ENCODE measurements at regions not wholly inside any gene's neighbourhood (a gene's known extent, or its start where the extent isn't known, plus 50 kb on each side); places are given as distances from the start of the nearest gene placed in this dataset.
"Not testable (repeated sequence)": the region's sequence is repeated elsewhere in the genome, so short reads cannot be mapped to it uniquely, and the experiment has no call there.

DNA sequence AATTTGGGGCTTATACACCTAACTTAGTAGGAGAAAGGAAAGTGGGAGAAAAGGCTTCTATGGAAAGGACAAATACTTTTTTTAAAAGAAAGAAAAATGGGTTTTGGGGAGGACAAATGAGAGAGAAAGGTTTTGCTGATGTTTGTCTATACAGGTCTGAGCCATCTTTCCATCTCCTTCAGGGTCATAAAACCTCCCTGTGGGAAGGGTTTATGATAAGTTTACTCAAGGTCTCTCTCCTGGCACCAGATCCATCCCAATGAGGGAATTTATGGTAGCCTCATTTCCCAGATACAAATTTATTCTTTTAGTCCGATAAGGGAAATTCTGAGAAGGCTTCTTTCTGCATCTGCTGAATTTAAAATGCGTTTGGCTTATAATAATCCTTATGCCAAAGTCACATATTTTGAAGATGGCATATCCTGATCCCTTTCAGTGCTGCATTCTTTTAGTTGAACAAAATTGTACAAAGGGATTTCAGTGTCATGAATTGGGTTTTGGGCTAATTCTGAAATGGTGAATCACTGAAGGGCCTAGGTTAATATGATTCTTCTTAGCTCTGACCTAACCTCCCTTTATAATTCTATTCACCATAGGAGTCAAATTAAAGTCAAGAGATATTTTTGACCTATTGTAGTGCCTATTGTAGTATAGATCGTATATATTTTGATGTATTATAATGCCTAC lies 173.5 kb upstream of the DYRK2 start:
- intact Hi-C loops (cut with micrococcal nuclease), result no loop called here
- no peaks in the 10 kb centered on the region for H3K36me3 Mint-ChIP-seq (ENCODE audit: low read depth)
- no peaks in the 10 kb centered on the region for H3K9me3 Mint-ChIP-seq
- H3K4me3 Mint-ChIP-seq, result no peak overlapping the region
- H3K4me1 Mint-ChIP-seq, result no peaks in the 10 kb centered on the region
- peaks cover 4% of the 10 kb centered on the region for H3K27me3 Mint-ChIP-seq
- no peak overlapping the region for H3K27ac Mint-ChIP-seq
- DNase-seq, result no peak

DNA sequence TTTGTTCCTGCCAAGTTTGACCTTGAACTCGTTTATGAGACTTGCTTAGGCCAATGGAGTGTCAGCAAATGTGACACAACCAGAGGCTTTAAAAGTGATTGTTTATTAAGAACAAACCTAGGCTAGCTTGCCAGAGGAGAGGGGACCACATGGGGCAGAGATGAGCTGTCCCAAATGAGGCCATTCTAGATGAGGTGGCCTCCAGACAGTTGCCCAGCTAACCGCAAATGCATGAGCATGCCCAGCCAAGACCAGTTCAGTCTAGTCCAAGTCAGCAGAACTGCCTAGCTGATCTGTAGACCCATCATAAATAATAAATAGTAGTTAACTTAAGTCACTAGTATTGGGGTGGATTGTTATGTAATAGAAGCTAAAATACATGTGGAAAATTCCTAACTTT lies 172.8 kb upstream of the DYRK2 start:
- intact Hi-C loops (cut with micrococcal nuclease), result no loop called here
- Mint-ChIP-seq H3K27ac (no peak overlapping the region), H3K4me3 (no peak overlapping the region), H3K9me3 (no peaks in the 10 kb centered on the region), H3K27me3 (peaks cover 4% of the 10 kb centered on the region), H3K36me3 (ENCODE audit: low read depth) (no peaks in the 10 kb centered on the region), H3K4me1 (no peaks in the 10 kb centered on the region)
- no peak for DNase-seq

DNA sequence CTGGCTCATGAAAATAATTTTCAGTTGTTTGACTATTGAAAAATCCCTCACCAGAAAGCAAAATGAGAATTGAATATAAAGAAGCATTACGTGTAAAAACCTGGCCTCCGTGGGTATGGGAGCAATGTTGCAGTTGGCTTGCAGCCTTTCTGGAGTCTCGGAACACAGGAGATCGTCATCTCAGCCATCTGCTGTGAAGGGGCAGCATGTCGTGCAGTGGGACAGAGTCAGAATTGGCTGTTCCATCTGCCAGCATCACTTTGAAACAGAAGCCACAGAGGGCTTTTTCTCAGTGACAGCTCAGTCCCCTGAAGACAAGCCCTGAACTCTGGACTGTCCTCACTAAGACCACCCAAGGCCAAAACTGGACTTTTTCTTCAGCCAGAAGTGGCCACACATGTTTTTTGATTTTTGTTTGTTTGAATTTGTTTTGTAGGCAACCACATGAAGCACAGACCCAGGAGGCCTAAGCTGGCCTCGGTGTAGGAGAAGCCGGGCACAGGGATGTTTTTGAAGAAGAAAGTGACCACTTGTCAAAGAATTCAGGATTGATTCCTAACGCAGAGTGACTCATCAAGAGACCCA lies 170.8 kb upstream of the DYRK2 start:
- H3K4me3 Mint-ChIP-seq, result no peak overlapping the region
- intact Hi-C loops (cut with micrococcal nuclease), result no loop called here
- peaks cover 4% of the 10 kb centered on the region for H3K27me3 Mint-ChIP-seq
- H3K4me1 Mint-ChIP-seq, result peaks cover 7% of the 10 kb centered on the region
- H3K27ac Mint-ChIP-seq, result no peak overlapping the region
- no peaks in the 10 kb centered on the region for H3K9me3 Mint-ChIP-seq
- H3K36me3 Mint-ChIP-seq (ENCODE audit: low read depth), result no peaks in the 10 kb centered on the region
- DNase-seq, result no peak

DNA sequence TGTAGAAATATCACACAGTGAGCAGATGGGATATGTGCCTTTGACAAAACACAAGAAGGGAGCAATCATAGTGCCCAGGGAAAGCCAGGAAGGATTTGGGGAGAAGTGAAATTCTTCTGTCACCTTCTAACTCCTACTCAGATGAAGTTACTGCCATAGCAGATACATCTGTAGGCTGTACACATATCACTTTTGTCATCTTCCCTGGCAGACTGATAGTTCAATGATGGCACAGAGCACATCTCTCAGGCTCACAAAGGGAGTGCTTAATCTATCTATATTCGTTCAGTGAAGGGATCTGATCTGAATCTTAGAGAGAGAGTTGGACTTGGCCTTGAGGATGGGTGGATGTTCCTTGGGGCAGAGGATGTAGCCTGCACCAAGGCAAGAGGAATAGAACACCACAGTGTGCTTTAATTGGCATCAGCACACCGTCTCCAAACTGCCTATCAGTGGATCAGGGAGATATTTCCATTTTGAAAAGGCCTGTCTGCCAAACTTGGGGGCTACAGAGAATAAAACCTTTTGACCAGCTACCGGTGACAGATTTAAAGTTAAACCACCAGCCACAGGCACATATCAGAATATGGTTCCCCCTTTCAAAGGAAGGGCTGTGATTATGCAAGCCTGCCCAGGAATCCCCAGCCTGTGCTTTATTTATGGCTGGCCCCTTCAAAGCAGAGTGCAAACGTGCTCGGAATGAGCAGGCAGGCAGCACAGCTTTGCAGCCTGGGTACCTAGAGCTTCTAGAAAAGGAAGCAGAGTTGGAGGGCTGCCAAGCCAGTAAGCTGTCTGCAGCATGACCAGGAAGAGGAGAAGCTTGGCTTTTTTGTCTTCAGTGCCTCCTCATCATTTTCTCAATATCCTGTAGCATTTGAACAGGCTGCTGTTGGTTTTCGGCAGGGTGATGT lies 165.5 kb upstream of the DYRK2 start:
- H3K36me3 Mint-ChIP-seq (ENCODE audit: low read depth), result peaks cover 3% of the 10 kb centered on the region
- H3K4me1 Mint-ChIP-seq, result peaks cover 33% of the 10 kb centered on the region
- H3K4me3 Mint-ChIP-seq, result peak overlapping the region; percentile 49
- intact Hi-C loops (cut with micrococcal nuclease), result no loop called here
- peak overlapping the region; percentile 49 for H3K27ac Mint-ChIP-seq
- DNase-seq, result peak; percentile 84
- peaks cover 4% of the 10 kb centered on the region for H3K9me3 Mint-ChIP-seq
- H3K27me3 Mint-ChIP-seq, result no peaks in the 10 kb centered on the region

DNA sequence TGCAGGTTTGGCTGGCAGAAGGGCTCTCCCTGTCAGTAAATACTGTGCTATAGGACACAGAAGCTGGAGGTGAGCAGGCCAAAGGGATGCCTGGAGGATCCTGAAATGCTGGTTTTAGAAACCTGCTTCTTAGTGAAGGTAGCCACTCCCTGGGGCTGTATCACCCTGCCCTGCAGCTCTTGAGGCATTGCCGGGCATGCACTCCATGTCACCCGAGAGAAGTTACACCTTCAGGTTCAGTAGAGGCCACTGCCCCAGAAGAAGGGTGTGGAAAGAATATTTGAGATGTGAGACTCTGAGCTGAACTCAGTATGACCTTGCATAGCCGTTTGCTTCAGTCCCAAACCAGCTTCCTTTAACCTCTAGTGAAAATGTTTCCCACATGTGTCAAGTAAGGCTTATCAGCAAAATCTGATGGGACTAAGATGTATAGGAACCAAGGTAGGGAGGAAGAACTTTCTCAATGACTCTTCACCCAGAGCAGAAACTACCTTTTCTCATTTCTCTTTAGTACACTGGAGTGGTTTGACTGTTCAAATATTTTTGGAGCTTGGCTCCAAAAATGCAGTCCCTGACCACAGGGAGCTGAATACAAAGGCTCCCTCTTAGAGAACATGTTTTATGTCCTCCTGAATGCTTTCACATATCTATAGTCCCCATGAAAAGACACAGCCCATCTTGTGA lies 164.5 kb upstream of the DYRK2 start:
- Mint-ChIP-seq H3K9me3 (peaks cover 6% of the 10 kb centered on the region), H3K4me3 (no peak overlapping the region), H3K4me1 (peaks cover 33% of the 10 kb centered on the region), H3K27ac (no peak overlapping the region), H3K36me3 (ENCODE audit: low read depth) (peaks cover 5% of the 10 kb centered on the region), H3K27me3 (no peaks in the 10 kb centered on the region)
- intact Hi-C loops (cut with micrococcal nuclease), result no loop called here
- no peak for DNase-seq

DNA sequence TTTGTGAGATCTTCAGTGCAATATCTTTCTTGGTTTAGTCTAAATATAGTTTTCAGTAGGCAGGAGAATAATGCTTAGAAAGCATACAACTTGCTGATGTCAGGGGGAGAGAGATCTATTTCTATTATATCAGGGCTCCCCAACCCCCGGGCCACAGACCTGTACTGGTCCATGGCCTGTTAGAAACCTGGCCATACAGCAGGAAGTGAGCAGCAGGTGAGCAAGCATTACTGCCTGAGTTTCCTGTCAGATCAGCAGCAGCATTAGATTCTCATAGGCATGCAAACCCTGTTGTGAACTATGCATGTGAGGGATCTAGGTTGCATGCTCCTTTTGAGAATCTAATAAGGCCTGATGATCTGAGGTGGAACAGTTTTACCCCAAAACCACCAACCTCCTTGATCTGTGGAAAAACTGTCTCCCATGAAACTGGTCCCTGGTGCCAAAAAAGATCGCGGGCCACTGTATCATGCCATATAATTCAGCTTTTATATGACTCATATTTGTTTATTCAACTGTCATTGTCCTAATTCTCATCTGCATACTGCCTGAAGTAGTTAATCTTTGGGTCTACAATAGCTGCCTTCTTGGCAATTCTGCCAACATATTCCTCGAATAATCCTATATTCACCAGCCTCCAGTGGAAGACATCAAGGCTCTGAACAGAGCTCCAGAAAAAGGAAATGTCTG lies 163.6 kb upstream of the DYRK2 start:
- intact Hi-C loops (cut with micrococcal nuclease), result no loop called here
- H3K9me3 Mint-ChIP-seq, result peaks cover 12% of the 10 kb centered on the region
- no peaks in the 10 kb centered on the region for H3K27me3 Mint-ChIP-seq
- H3K27ac Mint-ChIP-seq, result peak overlapping the region; percentile 35
- peak; percentile 63 for DNase-seq
- H3K36me3 Mint-ChIP-seq (ENCODE audit: low read depth), result peaks cover 8% of the 10 kb centered on the region
- peaks cover 33% of the 10 kb centered on the region for H3K4me1 Mint-ChIP-seq
- peak overlapping the region; percentile 6 for H3K4me3 Mint-ChIP-seq

DNA sequence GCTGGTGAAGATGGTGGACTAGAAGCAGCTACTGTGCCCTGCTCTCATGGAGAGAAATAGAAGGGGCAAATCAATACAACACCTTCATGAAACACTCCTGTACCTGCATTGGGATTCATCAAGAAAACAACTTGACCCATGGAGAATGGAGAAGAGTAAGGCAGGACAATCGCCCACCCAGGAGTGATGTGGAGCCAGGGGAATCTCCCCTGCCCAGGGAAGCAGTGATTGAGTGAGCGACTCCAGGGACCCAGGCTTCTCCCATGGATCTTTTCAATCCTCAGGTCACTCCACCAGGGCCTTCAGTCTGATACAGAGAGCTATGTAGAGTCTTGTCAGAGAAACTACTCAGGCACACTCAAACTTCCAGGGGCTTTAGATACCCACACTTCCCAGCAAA lies 161.9 kb upstream of the DYRK2 start:
- Mint-ChIP-seq H3K27me3 (peaks cover 2% of the 10 kb centered on the region), H3K4me3 (no peak overlapping the region), H3K4me1 (peaks cover 33% of the 10 kb centered on the region), H3K36me3 (ENCODE audit: low read depth) (peaks cover 8% of the 10 kb centered on the region), H3K9me3 (peaks cover 21% of the 10 kb centered on the region), H3K27ac (no peak overlapping the region)
- DNase-seq, result no peak
- intact Hi-C loops (cut with micrococcal nuclease), result no loop called here

DNA sequence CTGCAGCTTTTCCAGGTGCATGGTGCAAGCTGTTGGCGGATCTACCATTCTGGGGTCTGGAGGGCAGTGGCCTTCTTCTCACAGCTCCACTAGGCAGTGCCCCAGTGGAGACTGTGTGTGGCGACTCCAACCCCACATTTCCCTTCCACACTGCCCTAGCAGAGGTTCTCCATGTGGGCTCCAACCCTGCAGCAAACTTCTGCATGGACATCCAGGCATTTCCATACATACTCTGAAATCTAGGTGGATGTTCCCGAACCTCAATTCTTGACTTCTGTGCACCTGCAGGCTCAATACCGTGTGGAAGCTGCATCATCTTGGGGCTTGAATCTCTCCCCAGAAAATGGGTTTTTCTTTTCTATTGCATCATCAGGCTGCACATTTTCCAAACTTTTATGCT lies 160.2 kb upstream of the DYRK2 start:
- intact Hi-C loops (cut with micrococcal nuclease); H3K27ac Mint-ChIP-seq; H3K27me3 Mint-ChIP-seq; H3K36me3 Mint-ChIP-seq (ENCODE audit: low read depth); DNase-seq; H3K4me3 Mint-ChIP-seq: not testable (repeated sequence)
- peaks cover 21% of the 10 kb centered on the region for H3K4me1 Mint-ChIP-seq
- H3K9me3 Mint-ChIP-seq, result peaks cover 35% of the 10 kb centered on the region

DNA sequence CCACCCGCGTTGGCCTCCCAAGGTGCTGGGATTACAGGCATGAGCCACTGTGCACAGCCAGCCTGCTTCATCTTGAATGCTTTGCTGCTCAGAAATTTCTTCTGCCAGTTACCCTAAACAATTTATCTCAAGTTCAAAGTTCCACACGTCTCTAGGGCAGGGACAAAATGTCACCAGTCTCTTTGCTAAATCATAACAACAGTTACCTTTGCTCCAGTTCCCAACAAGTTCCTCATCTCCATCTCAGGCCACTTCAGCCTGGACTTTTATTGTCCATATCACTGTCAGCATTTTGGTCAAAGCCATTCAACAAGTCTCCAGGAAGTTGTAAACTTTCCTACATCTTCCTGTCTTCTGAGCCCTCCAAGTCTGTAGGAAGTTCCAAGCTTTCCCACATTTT lies 159.5 kb upstream of the DYRK2 start:
- Mint-ChIP-seq H3K4me3 (no peak overlapping the region), H3K9me3 (peaks cover 39% of the 10 kb centered on the region), H3K27ac (no peak overlapping the region), H3K36me3 (ENCODE audit: low read depth) (peaks cover 8% of the 10 kb centered on the region), H3K27me3 (peaks cover 7% of the 10 kb centered on the region), H3K4me1 (peaks cover 15% of the 10 kb centered on the region)
- intact Hi-C loops (cut with micrococcal nuclease), result no loop called here
- DNase-seq, result no peak

DNA sequence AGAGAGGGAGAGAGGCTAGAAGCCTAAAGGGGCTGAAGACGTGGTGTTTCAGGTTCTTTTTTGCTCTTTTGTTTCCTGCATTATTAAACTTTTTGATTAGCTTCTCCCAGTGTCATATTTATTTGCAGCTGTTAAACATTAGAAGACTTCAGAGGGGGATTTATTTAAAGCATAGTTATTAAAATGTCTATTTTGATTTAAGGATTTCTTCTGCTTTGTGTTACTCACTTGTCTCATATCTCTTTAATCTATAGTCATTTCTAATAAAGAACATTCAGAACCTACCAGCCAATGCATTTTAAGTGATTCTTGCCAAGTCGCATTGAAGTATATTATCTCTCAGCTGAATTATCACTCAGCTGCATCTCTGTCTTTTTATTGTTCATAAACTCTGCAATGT lies 152.0 kb upstream of the DYRK2 start:
- Mint-ChIP-seq H3K4me3 (no peak overlapping the region), H3K27ac (no peak overlapping the region), H3K27me3 (peaks cover 8% of the 10 kb centered on the region), H3K36me3 (ENCODE audit: low read depth) (no peaks in the 10 kb centered on the region), H3K4me1 (peaks cover 2% of the 10 kb centered on the region), H3K9me3 (peaks cover 18% of the 10 kb centered on the region)
- no peak for DNase-seq
- intact Hi-C loops (cut with micrococcal nuclease), result no loop called here

DNA sequence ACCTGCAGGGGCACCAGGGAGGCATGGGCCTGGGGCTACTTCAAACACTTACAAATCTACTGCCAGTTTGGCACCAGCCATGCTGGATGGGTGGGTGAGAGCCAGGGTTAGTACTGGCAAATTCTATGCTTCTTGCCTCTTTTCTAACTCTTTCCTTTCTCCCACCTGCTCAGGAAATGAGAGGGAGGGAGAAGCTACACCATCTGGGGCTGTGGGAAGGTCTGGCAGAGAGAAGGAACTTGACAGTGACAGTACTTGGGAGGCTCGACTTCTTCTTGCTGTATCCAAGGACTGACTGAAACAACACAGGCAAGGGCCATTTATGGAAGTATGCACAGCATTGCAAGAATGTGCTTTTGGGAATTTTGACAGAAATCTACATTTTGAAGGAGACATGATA lies 149.6 kb upstream of the DYRK2 start:
- Mint-ChIP-seq H3K4me1 (peaks cover 2% of the 10 kb centered on the region), H3K36me3 (ENCODE audit: low read depth) (no peaks in the 10 kb centered on the region), H3K9me3 (peaks cover 6% of the 10 kb centered on the region), H3K27me3 (peaks cover 3% of the 10 kb centered on the region), H3K27ac (no peak overlapping the region), H3K4me3 (no peak overlapping the region)
- intact Hi-C loops (cut with micrococcal nuclease), result no loop called here
- DNase-seq, result no peak

DNA sequence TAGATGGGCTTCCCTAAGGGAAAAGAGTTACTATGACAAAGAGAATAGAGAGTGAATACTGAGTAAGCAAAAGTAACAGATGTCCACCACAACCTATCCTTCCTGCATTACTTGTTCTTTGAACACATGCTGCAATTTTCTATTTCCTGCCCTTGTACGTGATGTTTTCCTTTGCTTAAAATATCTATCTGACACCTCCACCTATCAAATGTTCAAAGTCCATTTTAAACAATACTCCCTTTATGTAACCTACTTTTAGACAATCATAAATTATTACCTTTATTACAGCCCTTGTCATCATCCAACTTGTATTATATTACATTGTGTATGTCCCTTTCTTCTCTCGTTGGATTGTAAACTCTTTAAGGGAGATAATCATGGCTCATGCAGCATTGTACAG lies 147.2 kb upstream of the DYRK2 start:
- Mint-ChIP-seq H3K27me3 (peaks cover 4% of the 10 kb centered on the region), H3K4me3 (no peak overlapping the region), H3K4me1 (peaks cover 2% of the 10 kb centered on the region), H3K36me3 (ENCODE audit: low read depth) (no peaks in the 10 kb centered on the region), H3K27ac (no peak overlapping the region), H3K9me3 (peaks cover 6% of the 10 kb centered on the region)
- no peak for DNase-seq
- intact Hi-C loops (cut with micrococcal nuclease), result no loop called here

DNA sequence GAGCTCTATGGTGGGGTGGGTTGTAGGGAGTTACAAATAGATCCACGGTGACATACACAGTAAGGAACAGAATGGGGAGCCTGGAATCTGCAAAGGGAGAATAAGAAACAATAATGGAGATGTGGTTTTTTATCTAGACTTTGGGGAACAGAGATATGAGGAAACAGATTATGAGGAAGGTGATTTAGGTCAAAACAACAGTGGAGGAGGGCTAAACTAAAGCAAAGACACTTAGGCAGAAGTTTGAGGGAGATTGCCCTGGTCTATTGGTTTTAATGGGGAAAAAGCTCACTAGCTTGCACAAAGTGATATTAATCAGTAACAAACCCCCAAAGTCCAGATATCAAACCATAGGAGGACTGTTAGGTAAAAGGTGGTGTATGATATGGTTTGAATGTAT lies 144.5 kb upstream of the DYRK2 start:
- Mint-ChIP-seq H3K27ac (no peak overlapping the region), H3K9me3 (peaks cover 6% of the 10 kb centered on the region), H3K4me3 (no peak overlapping the region), H3K36me3 (ENCODE audit: low read depth) (no peaks in the 10 kb centered on the region), H3K4me1 (peaks cover 2% of the 10 kb centered on the region), H3K27me3 (peaks cover 3% of the 10 kb centered on the region)
- intact Hi-C loops (cut with micrococcal nuclease), result no loop called here
- no peak for DNase-seq
